ENCODE measurements at regions not wholly inside any gene's neighbourhood (a gene's known extent, or its start where the extent isn't known, plus 50 kb on each side); places are given as distances from the start of the nearest gene placed in this dataset.

DNA sequence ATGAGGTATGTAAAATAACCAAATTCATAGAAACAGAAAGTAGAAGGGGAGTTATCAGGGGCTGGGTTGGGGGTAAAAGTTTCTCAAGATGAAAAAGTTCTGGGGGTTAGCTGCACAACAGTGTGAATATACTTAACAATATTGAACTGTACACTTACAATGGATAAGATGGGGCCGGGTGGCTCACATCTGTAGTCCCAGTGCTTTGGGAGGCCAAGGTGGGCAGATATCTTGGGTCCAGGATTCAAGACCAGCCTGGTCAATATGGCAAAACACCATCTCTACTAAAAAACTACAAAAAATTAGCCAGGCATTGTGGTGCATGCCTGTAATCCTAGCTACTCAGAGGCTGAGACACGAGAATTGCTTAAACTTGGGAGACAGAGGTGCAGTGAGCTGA, 274.3 kb downstream of the TJP1 start:
- TF ChIP-seq POLR2A (IDR thresholded peaks at IDR 0.05) (no peak), CTCF (IDR thresholded peaks at IDR 0.05) (no peak), POLR2AphosphoS5 (IDR thresholded peaks at IDR 0.05; ENCODE audit: insufficient read depth in 1 of 2, low read depth in 1 of 2) (no peak)

Measured in vagina (tissue), 2 donors.